OCI-LY7 (cell line): ENCODE measurements at regions not wholly inside any gene's neighbourhood (a gene's known extent, or its start where the extent isn't known, plus 50 kb on each side); places are given as distances from the start of the nearest gene placed in this dataset.

Experiments used
- BruUV-seq: library from RNA; stranded (reverse); fragments of 400-500 nt; replicated peaks from 2 replicates; lab custom pipeline; 2021; lab: Mats Ljungman, UMichigan
- CTCF ChIA-PET: fragments of 300-600 bp; sonication (Branson Sonifier 250); formaldehyde crosslinking; loops from one replicate; lab custom pipeline; 2022; ENCODE audit warnings: antibody characterized with exemption; ENCODE audit not compliant: unreplicated experiment; lab: Charles Lee
- POLR2A ChIA-PET: fragments of 300-600 bp; sonication (Branson Sonifier 250); formaldehyde crosslinking; loops from one replicate; lab custom pipeline; 2022; ENCODE audit warnings: antibody characterized with exemption; lab: Charles Lee
- DNase-seq: peaks from one replicate; pipeline ENCODE4 v3.0.0-alpha.2; 2015; ENCODE audit warnings: low spot score
- H2AFZ ChIP-seq: fragments of 200-600 bp; sonication (generic), shearing (Covaris generic); 2 replicates; pipeline ENCODE4 v1.6.1; 2014; ENCODE audit warnings: mild to moderate bottlenecking, antibody characterized with exemption, low read length, moderate library complexity
- H3K27ac ChIP-seq: fragments of 200-600 bp; sonication (generic); 2 replicates; pipeline ENCODE4 v1.5.1; 2014; ENCODE audit warnings: mixed run types, low read depth, mild to moderate bottlenecking, moderate library complexity, low read length, inconsistent platforms; ENCODE audit not compliant: poor library complexity, severe bottlenecking
- H3K36me3 ChIP-seq: fragments of 200-600 bp; sonication (generic); 2 replicates; pipeline ENCODE4 v1.6.1; 2014; ENCODE audit warnings: mild to moderate bottlenecking, antibody characterized with exemption, low read length, moderate library complexity, mixed read lengths; ENCODE audit not compliant: insufficient read depth
- H3K4me1 ChIP-seq: fragments of 200-600 bp; sonication (generic); 2 replicates; pipeline ENCODE4 v1.5.1; 2014; ENCODE audit warnings: mild to moderate bottlenecking, low read length; ENCODE audit not compliant: insufficient read depth, poor library complexity, severe bottlenecking
- H3K4me2 ChIP-seq: fragments of 200-600 bp; sonication (generic); 2 replicates; pipeline ENCODE4 v1.6.1; 2014; ENCODE audit warnings: mild to moderate bottlenecking, low read length
- H3K4me3 ChIP-seq: fragments of 200-600 bp; sonication (generic); 2 replicates; pipeline ENCODE4 v1.5.1; 2014; ENCODE audit warnings: mild to moderate bottlenecking, low read depth, low read length; ENCODE audit not compliant: poor library complexity, severe bottlenecking
- H3K79me2 ChIP-seq: fragments of 200-600 bp; sonication (generic); 2 replicates; pipeline ENCODE4 v1.6.1; 2016; ENCODE audit warnings: low read depth, mild to moderate bottlenecking, low read length, moderate library complexity, mixed read lengths; ENCODE audit not compliant: insufficient read depth
- H3K9me2 ChIP-seq: fragments of 200-600 bp; sonication (generic); 2 replicates; pipeline ENCODE4 v1.6.1; 2016; ENCODE audit warnings: mild to moderate bottlenecking, low read length, mixed read lengths; ENCODE audit not compliant: insufficient read depth
- H3K9me3 ChIP-seq: fragments of 200-600 bp; sonication (generic); 2 replicates; pipeline ENCODE4 v1.6.1; 2014; ENCODE audit warnings: mild to moderate bottlenecking, mixed run types, low read length, mixed read lengths
- H4K20me1 ChIP-seq: fragments of 200-600 bp; sonication (generic); 2 replicates; pipeline ENCODE4 v1.6.1; 2014; ENCODE audit warnings: mild to moderate bottlenecking, antibody characterized with exemption, low read length, moderate library complexity, mixed read lengths; ENCODE audit not compliant: insufficient read depth
- CTCF ChIP-seq: fragments of 200-600 bp; sonication (generic); conservative IDR thresholded peaks from 2 replicates; pipeline ENCODE4 v1.5.1; 2014; ENCODE audit warnings: mild to moderate bottlenecking, antibody characterized with exemption, low read length, moderate library complexity, mixed read lengths
- EZH2phosphoT487 ChIP-seq: fragments of 200-600 bp; sonication (generic); IDR thresholded peaks from 2 replicates; pipeline ENCODE4 v1.6.1; 2018; ENCODE audit warnings: low read depth, borderline replicate concordance, mild to moderate bottlenecking, mixed run types, antibody characterized with exemption, low read length, moderate library complexity, mixed read lengths
- intact Hi-C: fragments of 100-400 bp; cut with micrococcal nuclease; formaldehyde crosslinking; loops from one replicate; pipeline ENCODE4 v1.10.0; 2022; ENCODE audit not compliant: unreplicated experiment

- BruUV-seq, result no TSS peak
- ChIA-PET POLR2A (no interaction called here), CTCF (no interaction called here)
- Histone ChIP-seq H3K27ac (no peak overlapping the region), H4K20me1 (no peaks in the 10 kb centered on the region), H3K4me3 (no peak overlapping the region), H2AFZ (no peak overlapping the region), H3K9me2 (no peaks in the 10 kb centered on the region), H3K79me2 (no peaks in the 10 kb centered on the region), H3K4me2 (no peak overlapping the region), H3K9me3 (no peaks in the 10 kb centered on the region), H3K36me3 (no peaks in the 10 kb centered on the region), H3K4me1 (no peaks in the 10 kb centered on the region)
- intact Hi-C loops, result no loop called here
- TF ChIP-seq CTCF (no peak), EZH2phosphoT487 (no peak)
- DNase-seq, result no peak
Measured at GRCh38 chr4:26033389-26033788, 119.4 kb downstream of the SMIM20 start.

GRCh38 chr4:26034849-26035248 is 120.8 kb downstream of the SMIM20 start:
- H3K36me3 ChIP-seq, result no peaks in the 10 kb centered on the region
- no peak overlapping the region for H3K4me3 ChIP-seq
- POLR2A ChIA-PET, result no interaction called here
- H3K9me2 ChIP-seq, result no peaks in the 10 kb centered on the region
- no peak overlapping the region for H2AFZ ChIP-seq
- BruUV-seq, result no TSS peak
- no peak overlapping the region for H3K27ac ChIP-seq
- DNase-seq, result peak; percentile 10
- H3K4me2 ChIP-seq, result no peak overlapping the region
- intact Hi-C loops, result no loop called here
- H3K4me1 ChIP-seq, result no peaks in the 10 kb centered on the region
- no peaks in the 10 kb centered on the region for H4K20me1 ChIP-seq
- CTCF ChIA-PET, result no interaction called here
- H3K9me3 ChIP-seq, result no peaks in the 10 kb centered on the region
- H3K79me2 ChIP-seq, result no peaks in the 10 kb centered on the region
- no peak for TF ChIP-seq EZH2phosphoT487
- TF ChIP-seq CTCF, result no peak

- TF ChIP-seq EZH2phosphoT487 (no peak), CTCF (no peak)
- Histone ChIP-seq H3K4me3 (no peak overlapping the region), H4K20me1 (no peaks in the 10 kb centered on the region), H2AFZ (no peak overlapping the region), H3K36me3 (no peaks in the 10 kb centered on the region), H3K4me1 (no peaks in the 10 kb centered on the region), H3K4me2 (no peak overlapping the region), H3K9me3 (no peaks in the 10 kb centered on the region), H3K79me2 (no peaks in the 10 kb centered on the region), H3K9me2 (no peaks in the 10 kb centered on the region), H3K27ac (no peak overlapping the region)
- BruUV-seq, result no TSS peak
- CTCF ChIA-PET, result no interaction called here
- intact Hi-C loops, result no loop called here
- POLR2A ChIA-PET, result interaction anchor here (0.6 kb wide), 1 partner anchor 16 kb away, joined by 5 read pairs; no protein-coding TSS in a partner anchor
- no peak for DNase-seq
Measured at GRCh38 chr4:26035921-26036320, 121.9 kb downstream of the SMIM20 start.
